ENCODE measurements at regions not wholly inside any gene's neighbourhood (a gene's known extent, or its start where the extent isn't known, plus 50 kb on each side); places are given as distances from the start of the nearest gene placed in this dataset.

DNA sequence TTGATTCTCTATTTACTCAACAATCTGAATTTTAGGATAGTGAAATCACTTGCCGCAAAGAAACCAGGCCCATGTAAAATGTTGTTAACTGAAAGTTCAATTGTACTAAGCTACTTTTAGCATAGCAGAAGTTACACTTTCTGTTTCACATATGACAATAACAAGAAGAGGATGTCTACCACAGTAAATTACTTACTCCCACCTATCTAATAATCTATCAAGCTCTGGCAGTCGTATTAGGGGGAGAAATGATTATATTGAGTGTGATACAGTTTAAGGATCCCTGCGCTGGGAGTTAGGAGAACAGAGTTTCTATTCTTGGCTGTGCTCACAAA is 66.5 kb upstream of the CAND1 start:
- no peaks in the 10 kb centered on the region for H3K4me1 ChIP-seq (ENCODE audit: control insufficient read depth, insufficient read depth, low read length)
- no peak overlapping the region for H3K27ac ChIP-seq (ENCODE audit: extremely low read depth, low read depth, low read length)
- ChIA-PET CTCF (no interaction called here), POLR2A (no interaction called here)
- TF ChIP-seq ZNF48 (tag by site-specific recombination; IDR thresholded peaks at IDR 0.05) = no peak
- TF ChIP-seq FEZF1 (tag by site-specific recombination; IDR thresholded peaks at IDR 0.05) = no peak
- TF ChIP-seq ZNF560 (tag by site-specific recombination; IDR thresholded peaks at IDR 0.05; ENCODE audit: borderline replicate concordance) = no peak
- TF ChIP-seq ZNF514 (tag by site-specific recombination; IDR thresholded peaks at IDR 0.05) = no peak
- TF ChIP-seq ZFP69B (tag by site-specific recombination; IDR thresholded peaks at IDR 0.05) = no peak
- no peak for TF ChIP-seq ZNF24 (tag by site-specific recombination; IDR thresholded peaks at IDR 0.05)
- TF ChIP-seq ZFP37 (tag by site-specific recombination; IDR thresholded peaks at IDR 0.05) = no peak
- TF ChIP-seq SALL2 (tag by site-specific recombination; IDR thresholded peaks at IDR 0.05; ENCODE audit: borderline replicate concordance) = no peak
- TF ChIP-seq ZNF239 (tag by site-specific recombination; IDR thresholded peaks at IDR 0.05) = no peak
- TF ChIP-seq, protein P1, sequence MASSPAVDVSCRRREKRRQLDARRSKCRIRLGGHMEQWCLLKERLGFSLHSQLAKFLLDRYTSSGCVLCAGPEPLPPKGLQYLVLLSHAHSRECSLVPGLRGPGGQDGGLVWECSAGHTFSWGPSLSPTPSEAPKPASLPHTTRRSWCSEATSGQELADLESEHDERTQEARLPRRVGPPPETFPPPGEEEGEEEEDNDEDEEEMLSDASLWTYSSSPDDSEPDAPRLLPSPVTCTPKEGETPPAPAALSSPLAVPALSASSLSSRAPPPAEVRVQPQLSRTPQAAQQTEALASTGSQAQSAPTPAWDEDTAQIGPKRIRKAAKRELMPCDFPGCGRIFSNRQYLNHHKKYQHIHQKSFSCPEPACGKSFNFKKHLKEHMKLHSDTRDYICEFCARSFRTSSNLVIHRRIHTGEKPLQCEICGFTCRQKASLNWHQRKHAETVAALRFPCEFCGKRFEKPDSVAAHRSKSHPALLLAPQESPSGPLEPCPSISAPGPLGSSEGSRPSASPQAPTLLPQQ (tag by site-specific recombination; IDR thresholded peaks at IDR 0.05) = no peak
- TF ChIP-seq, protein P2, sequence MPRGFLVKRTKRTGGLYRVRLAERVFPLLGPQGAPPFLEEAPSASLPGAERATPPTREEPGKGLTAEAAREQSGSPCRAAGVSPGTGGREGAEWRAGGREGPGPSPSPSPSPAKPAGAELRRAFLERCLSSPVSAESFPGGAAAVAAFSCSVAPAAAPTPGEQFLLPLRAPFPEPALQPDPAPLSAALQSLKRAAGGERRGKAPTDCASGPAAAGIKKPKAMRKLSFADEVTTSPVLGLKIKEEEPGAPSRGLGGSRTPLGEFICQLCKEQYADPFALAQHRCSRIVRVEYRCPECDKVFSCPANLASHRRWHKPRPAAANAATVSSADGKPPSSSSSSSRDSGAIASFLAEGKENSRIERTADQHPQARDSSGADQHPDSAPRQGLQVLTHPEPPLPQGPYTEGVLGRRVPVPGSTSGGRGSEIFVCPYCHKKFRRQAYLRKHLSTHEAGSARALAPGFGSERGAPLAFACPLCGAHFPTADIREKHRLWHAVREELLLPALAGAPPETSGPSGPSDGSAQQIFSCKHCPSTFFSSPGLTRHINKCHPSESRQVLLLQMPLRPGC (tag by site-specific recombination; IDR thresholded peaks at IDR 0.05) = no peak
- H3K36me3 ChIP-seq (ENCODE audit: control insufficient read depth in 2 of 2, insufficient read depth in 1 of 2, low read length in 2 of 2) = no peaks in the 10 kb centered on the region
- H3K4me3 ChIP-seq (ENCODE audit: low read depth, low read length) = no peak overlapping the region
- no peaks in the 10 kb centered on the region for H3K9me3 ChIP-seq (ENCODE audit: control insufficient read depth, insufficient read depth, low read depth, low read length)

DNA sequence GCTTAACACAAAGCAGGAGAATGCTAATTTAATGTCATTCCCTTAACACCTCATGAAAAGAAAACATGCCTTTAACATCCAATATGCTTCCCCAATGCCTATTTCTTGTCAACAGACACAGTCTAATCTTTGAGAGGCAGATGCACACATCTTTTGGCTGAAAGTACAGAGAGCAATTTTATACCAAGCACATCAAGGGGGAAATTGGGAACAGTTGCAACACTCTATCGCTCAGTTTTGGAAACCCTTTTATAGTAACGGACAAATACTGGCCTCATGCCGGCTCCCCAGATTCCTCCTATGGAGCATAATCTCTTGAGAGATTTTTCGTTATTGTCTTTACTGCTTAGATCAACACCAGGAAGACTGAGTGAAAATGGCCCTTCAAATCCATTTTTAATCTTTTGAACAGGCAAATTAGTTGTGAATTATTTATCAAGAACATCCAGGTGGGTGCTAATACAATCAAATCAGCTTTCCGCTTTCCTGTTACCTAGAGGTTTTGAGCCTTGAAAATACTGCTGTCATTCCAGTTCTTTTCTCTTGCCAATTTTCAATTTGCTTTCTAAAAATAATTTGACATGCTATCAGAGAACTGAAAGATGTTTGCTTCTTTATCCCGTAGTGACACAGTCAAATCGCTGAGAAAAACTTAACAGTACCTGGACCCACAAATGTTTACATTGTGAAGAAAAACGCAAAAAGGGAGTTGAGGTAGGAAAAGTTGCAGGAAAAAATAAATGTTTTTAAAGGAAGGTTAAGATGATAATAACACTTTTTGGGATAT is 60.7 kb upstream of the CAND1 start:
- Histone ChIP-seq H3K27ac (ENCODE audit: extremely low read depth, low read depth, low read length) (no peak overlapping the region), H3K36me3 (ENCODE audit: control insufficient read depth in 2 of 2, insufficient read depth in 1 of 2, low read length in 2 of 2) (no peaks in the 10 kb centered on the region), H3K4me3 (ENCODE audit: low read depth, low read length) (no peak overlapping the region), H3K4me1 (ENCODE audit: control insufficient read depth, insufficient read depth, low read length) (no peaks in the 10 kb centered on the region), H3K9me3 (ENCODE audit: control insufficient read depth, insufficient read depth, low read depth, low read length) (no peaks in the 10 kb centered on the region)
- ChIA-PET CTCF (no interaction called here), POLR2A (no interaction called here)
- no peak for TF ChIP-seq ZNF404 (tag by site-specific recombination; IDR thresholded peaks at IDR 0.05)

DNA sequence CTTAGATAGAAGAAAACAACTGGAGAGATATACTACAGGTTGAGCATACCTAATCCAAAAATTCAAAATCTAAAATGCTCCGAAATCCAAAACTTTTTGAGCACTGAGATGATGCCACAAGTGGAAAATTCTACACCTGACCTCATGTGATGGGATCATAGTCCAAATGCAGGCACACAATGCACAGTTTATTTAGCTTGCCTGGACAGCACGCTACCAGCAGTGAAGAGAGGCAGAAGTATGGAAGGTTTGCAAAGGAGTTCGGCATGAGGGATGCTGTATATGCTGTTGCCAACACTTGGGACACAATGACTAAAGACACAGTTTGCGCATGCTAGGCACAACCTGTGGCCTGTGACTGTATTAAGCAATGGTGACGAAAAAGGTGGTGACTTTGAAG is 58.1 kb upstream of the CAND1 start:
- CTCF ChIA-PET = interaction anchor here (0.7 kb wide), 1 partner anchor 198 kb away, joined by 3 read pairs; no protein-coding TSS in a partner anchor
- TF ChIP-seq ZNF548 (tag by site-specific recombination; IDR thresholded peaks at IDR 0.05) (no peak), GLI4 (tag by site-specific recombination; IDR thresholded peaks at IDR 0.05) (no peak), ZNF433 (tag by site-specific recombination; IDR thresholded peaks at IDR 0.05; ENCODE audit: low read depth) (no peak), ZNF555 (tag by site-specific recombination; conservative IDR thresholded peaks at IDR 0.05) (no peak), ZXDB (tag by site-specific recombination; IDR thresholded peaks at IDR 0.05) (no peak), ZNF16 (tag by site-specific recombination; IDR thresholded peaks at IDR 0.05; ENCODE audit: low read depth) (no peak), MZF1 (tag by site-specific recombination; IDR thresholded peaks at IDR 0.05; ENCODE audit: borderline replicate concordance) (no peak), ZNF214 (tag by site-specific recombination; IDR thresholded peaks at IDR 0.05; ENCODE audit: borderline replicate concordance) (no peak), ZNF155 (tag by site-specific recombination; IDR thresholded peaks at IDR 0.05) (no peak), ZBTB20 (tag by site-specific recombination; IDR thresholded peaks at IDR 0.05) (no peak), KLF7 (tag by site-specific recombination; IDR thresholded peaks at IDR 0.05; ENCODE audit: borderline replicate concordance) (no peak)
- TF ChIP-seq, protein P3, sequence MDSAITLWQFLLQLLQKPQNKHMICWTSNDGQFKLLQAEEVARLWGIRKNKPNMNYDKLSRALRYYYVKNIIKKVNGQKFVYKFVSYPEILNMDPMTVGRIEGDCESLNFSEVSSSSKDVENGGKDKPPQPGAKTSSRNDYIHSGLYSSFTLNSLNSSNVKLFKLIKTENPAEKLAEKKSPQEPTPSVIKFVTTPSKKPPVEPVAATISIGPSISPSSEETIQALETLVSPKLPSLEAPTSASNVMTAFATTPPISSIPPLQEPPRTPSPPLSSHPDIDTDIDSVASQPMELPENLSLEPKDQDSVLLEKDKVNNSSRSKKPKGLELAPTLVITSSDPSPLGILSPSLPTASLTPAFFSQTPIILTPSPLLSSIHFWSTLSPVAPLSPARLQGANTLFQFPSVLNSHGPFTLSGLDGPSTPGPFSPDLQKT (IDR thresholded peaks at IDR 0.05; ENCODE audit: borderline replicate concordance, low read depth, low read length) = no peak
- POLR2A ChIA-PET = interaction anchor here (0.7 kb wide), 1 partner anchor 49 kb away, joined by 3 read pairs; no protein-coding TSS in a partner anchor

More for the DNA sequence above, 58.1 kb upstream of the CAND1 start:
- Histone ChIP-seq H3K27ac (ENCODE audit: extremely low read depth, low read depth, low read length) (no peak overlapping the region), H3K4me3 (ENCODE audit: low read depth, low read length) (no peak overlapping the region), H3K9me3 (ENCODE audit: control insufficient read depth, insufficient read depth, low read depth, low read length) (no peaks in the 10 kb centered on the region), H3K4me1 (ENCODE audit: control insufficient read depth, insufficient read depth, low read length) (no peaks in the 10 kb centered on the region), H3K36me3 (ENCODE audit: control insufficient read depth in 2 of 2, insufficient read depth in 1 of 2, low read length in 2 of 2) (no peaks in the 10 kb centered on the region)
